HUES64 (cell line): ENCODE measurements at regions not wholly inside any gene's neighbourhood (a gene's known extent, or its start where the extent isn't known, plus 50 kb on each side); places are given as distances from the start of the nearest gene placed in this dataset.
"Not testable (repeated sequence)": the region's sequence is repeated elsewhere in the genome, so short reads cannot be mapped to it uniquely, and the experiment has no call there.

Experiments used
- H3K27ac ChIP-seq: 2 replicates; pipeline ENCODE4 v1.7.0; 2013; ENCODE audit warnings: low read depth, low read length, inconsistent platforms
- H3K27me3 ChIP-seq: 2 replicates; pipeline ENCODE4 v1.6.1; 2013; ENCODE audit warnings: mild to moderate bottlenecking, low read length; ENCODE audit not compliant: insufficient read depth
- H3K36me3 ChIP-seq: 2 replicates; pipeline ENCODE4 v1.6.1; 2013; ENCODE audit warnings: mild to moderate bottlenecking, low read length; ENCODE audit not compliant: insufficient read depth
- H3K4me1 ChIP-seq: 2 replicates; pipeline ENCODE4 v1.6.1; 2013; ENCODE audit warnings: mild to moderate bottlenecking, low read length, moderate library complexity; ENCODE audit not compliant: insufficient read depth
- H3K4me3 ChIP-seq: 2 replicates; pipeline ENCODE4 v1.5.1; 2013; ENCODE audit warnings: mild to moderate bottlenecking, low read length, moderate library complexity
- H3K9ac ChIP-seq: 2 replicates; pipeline ENCODE4 v1.6.1; 2013; ENCODE audit warnings: mild to moderate bottlenecking, low read depth, low read length
- H3K9me3 ChIP-seq: 2 replicates; pipeline ENCODE4 v1.6.1; 2013; ENCODE audit warnings: low read depth, low read length; ENCODE audit not compliant: insufficient read depth
- WGBS: fragments of 150-250, 120-280 bp; methylation state at CpG from one replicate; pipeline ENCODE4 v1.1.7; 2013; ENCODE audit warnings: missing lambda C conversion rate; 5-methylcytosine and 5-hydroxymethylcytosine counted together

DNA sequence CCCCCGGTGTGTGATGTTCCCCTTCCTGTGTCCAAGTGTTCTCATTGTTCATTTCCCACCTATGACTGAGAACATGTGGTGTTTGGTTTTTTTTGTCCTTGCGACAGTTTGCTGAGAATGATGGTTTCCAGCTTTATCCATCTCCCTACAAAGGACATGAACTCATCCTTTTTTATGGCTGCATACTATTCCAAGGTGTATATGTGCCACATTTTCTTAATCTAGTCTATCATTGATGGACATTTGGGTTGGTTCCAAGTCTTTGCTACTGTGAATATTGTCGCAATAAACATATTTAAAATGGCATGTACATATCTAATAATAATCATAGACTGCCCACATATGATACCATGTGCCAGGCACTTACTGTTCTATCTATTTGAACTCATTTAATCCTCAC, 491.0 kb downstream of the MED13L start:
- not testable (repeated sequence) for H3K4me1 ChIP-seq, H3K36me3 ChIP-seq, H3K9me3 ChIP-seq, H3K27me3 ChIP-seq, H3K9ac ChIP-seq, H3K4me3 ChIP-seq, H3K27ac ChIP-seq
- 95% methylated on average over 2 of the region's 3 CpGs for WGBS

DNA sequence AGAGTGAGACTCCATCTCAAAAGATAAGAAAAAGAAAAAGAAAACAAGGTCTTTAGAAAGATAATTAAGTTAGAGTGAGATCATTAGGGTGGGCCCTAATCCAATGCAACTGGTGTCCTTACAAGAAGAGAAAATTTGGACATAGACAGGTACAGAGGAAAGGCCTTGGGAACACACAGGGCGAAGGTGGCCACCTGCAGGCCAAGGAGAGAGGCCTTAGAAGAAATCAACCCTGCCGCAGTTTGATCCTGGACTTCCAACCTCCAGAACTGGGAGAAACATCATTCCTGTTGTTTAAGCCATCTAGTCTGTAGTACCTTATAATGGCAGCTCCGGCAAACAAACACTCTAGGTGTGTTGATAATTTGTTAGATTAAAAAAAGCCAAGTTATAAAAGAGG, 491.9 kb downstream of the MED13L start:
- 96% methylated on average over 3 of the region's 3 CpGs for WGBS
- Histone ChIP-seq H3K4me1 (no peaks in the 10 kb centered on the region), H3K9ac (no peak overlapping the region), H3K27ac (no peak overlapping the region), H3K27me3 (no peaks in the 10 kb centered on the region), H3K9me3 (no peaks in the 10 kb centered on the region), H3K36me3 (no peaks in the 10 kb centered on the region), H3K4me3 (no peak overlapping the region)

DNA sequence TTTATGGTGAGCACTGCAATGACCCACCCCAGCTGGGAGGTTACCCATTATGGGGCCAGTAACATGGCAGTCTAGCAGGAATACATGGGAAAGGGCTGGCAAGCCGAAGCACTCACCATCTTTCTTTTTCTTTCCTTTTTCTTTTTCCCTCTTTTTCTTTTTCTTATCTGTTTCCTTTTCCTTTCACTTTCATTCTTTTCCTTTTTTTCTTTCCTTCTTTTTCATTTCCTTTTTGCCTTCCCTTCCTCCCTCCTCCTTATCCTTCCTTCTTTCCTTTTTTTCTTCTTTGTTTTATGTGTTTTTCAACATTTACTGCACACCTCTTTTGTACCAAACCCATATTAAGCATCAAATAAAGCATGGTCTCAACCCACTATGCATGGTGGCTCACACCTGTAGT, 501.1 kb downstream of the MED13L start:
- H3K27ac ChIP-seq = no peak overlapping the region
- H3K4me3 ChIP-seq = no peak overlapping the region
- no peaks in the 10 kb centered on the region for H3K36me3 ChIP-seq
- no peak overlapping the region for H3K9ac ChIP-seq
- H3K4me1 ChIP-seq = no peaks in the 10 kb centered on the region
- 94% methylated on average over 1 of the region's 1 CpG for WGBS
- no peaks in the 10 kb centered on the region for H3K27me3 ChIP-seq
- no peaks in the 10 kb centered on the region for H3K9me3 ChIP-seq

DNA sequence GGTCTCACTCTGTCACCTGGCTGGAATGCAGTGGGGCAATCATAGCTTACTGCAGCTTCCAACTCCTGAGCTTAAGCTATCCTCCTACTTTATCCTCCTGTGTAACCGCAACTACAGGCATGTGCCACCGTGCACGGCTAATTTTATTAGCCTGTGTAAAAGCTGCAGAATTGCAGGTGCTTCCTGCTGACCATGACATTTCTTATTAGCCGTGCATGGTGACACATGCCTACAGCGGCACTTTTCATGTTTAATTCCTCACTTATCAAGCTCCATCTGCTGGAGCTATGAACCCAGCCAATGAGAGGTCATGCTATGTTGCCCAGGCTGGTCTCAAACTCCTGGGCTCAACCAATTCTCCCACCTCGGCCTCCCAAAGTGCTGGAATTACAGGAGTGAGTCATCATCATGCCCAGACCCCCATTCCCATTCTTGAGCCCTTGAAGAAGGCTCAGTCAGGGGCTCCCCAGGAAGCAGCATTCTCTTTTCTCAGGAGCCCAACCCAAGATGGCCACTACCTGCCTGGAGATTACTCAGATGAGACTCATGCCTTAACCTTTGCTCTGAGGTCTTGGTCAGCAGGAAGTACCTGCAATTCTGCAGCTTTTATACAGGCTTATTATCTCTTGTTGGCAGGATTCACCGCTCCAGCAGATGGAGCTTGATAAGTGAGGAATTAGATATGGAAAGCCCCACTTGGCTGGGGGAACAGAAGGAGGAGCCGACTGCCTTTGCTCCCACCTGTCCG, 503.2 kb downstream of the MED13L start:
- Histone ChIP-seq H3K9ac (no peak overlapping the region), H3K27ac (no peak overlapping the region), H3K27me3 (no peaks in the 10 kb centered on the region), H3K4me3 (no peak overlapping the region), H3K36me3 (no peaks in the 10 kb centered on the region), H3K4me1 (no peaks in the 10 kb centered on the region), H3K9me3 (no peaks in the 10 kb centered on the region)
- WGBS = 92% methylated on average over 9 of the region's 9 CpGs

DNA sequence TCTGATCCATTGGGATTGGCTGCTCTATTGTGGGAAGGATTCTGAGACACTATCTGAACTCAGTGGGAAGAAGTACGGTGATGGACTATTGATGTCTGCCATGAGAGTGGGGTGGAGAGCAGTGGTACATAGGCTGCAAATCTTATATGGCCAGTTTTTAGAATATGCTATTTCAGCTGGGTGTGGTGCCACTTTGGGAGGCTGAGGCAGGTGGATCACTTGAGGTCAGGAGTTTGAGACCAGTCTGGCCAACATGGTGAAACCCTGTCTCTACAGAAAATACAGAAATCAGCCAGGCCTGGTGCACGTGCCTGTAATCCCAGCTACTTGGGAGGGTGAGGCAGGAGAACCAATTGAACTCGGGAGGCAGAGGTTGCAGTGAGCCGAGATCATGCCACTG, 505.9 kb downstream of the MED13L start:
- Histone ChIP-seq H3K4me3 (no peak overlapping the region), H3K27me3 (no peaks in the 10 kb centered on the region), H3K36me3 (no peaks in the 10 kb centered on the region), H3K27ac (no peak overlapping the region), H3K9ac (no peak overlapping the region), H3K9me3 (no peaks in the 10 kb centered on the region), H3K4me1 (no peaks in the 10 kb centered on the region)
- 90% methylated on average over 4 of the region's 4 CpGs for WGBS

DNA sequence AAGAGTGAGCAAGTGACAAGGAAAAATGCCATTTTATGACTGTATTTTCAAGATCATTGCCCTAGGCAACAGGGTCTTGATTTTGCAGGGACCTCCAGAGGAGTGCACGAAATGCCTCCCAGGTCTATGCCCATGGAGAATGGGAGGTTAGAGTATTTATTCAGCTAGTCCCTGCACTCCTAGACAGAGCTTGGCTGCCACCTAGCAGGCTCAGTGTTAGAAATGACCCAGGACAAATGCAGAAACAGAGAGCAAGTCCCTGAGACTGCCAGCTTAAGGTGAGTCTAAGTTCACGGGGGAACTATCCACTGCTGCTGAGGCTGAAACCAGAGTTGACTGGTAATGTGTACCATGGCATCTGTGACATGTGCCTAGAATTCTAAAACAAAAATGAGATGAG, 506.4 kb downstream of the MED13L start:
- no peak overlapping the region for H3K4me3 ChIP-seq
- no peaks in the 10 kb centered on the region for H3K27me3 ChIP-seq
- H3K9me3 ChIP-seq = no peaks in the 10 kb centered on the region
- H3K27ac ChIP-seq = no peak overlapping the region
- no peaks in the 10 kb centered on the region for H3K36me3 ChIP-seq
- H3K9ac ChIP-seq = no peak overlapping the region
- no peaks in the 10 kb centered on the region for H3K4me1 ChIP-seq
- WGBS = 79% methylated on average over 2 of the region's 2 CpGs

DNA sequence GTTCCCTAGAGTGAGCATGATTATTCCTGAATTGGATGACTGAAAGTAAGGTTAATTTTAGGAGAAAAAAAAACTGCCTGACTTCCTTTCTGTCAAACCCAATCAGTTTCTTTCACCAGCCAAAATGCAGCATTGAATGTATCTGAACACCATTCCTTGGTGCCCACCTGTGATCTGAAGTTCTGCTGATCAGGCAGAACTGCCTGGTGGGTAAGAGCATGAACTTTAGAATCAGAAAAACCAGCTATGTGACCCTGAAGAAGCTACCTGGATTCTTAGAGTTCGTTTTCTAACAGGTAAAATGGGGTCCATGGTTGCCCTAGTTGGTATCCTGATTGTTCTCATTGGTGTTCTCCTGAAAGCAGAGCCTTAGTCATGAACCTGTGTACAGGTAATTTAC, 506.9 kb downstream of the MED13L start:
- H3K27me3 ChIP-seq = no peaks in the 10 kb centered on the region
- H3K36me3 ChIP-seq = no peaks in the 10 kb centered on the region
- WGBS = 74% methylated on average over 1 of the region's 1 CpG
- no peak overlapping the region for H3K27ac ChIP-seq
- no peaks in the 10 kb centered on the region for H3K4me1 ChIP-seq
- H3K4me3 ChIP-seq = no peak overlapping the region
- H3K9ac ChIP-seq = no peak overlapping the region
- no peaks in the 10 kb centered on the region for H3K9me3 ChIP-seq

DNA sequence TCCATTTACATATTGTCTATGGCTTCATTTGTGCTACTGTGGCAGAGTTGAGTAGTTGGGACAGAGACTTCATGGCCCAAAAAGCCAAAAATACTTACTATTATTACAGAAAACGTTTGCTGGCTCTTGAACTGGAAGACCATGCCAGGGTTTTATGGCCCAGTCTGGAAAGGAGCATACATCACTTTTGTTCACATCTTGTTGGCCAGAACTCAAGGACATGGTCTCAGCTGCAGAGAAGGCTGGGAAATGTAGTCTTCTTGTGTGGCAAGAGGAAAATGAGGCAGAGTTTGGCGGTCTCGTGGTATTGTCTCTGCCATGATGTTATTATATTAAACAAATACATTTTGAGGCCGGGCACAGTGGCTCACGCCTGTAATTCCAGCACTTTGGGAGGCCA, 509.6 kb downstream of the MED13L start:
- H3K9ac ChIP-seq = no peak overlapping the region
- no peak overlapping the region for H3K27ac ChIP-seq
- 76% methylated on average over 4 of the region's 5 CpGs for WGBS
- H3K36me3 ChIP-seq = no peaks in the 10 kb centered on the region
- H3K4me3 ChIP-seq = no peak overlapping the region
- no peaks in the 10 kb centered on the region for H3K27me3 ChIP-seq
- H3K4me1 ChIP-seq = no peaks in the 10 kb centered on the region
- H3K9me3 ChIP-seq = no peaks in the 10 kb centered on the region

DNA sequence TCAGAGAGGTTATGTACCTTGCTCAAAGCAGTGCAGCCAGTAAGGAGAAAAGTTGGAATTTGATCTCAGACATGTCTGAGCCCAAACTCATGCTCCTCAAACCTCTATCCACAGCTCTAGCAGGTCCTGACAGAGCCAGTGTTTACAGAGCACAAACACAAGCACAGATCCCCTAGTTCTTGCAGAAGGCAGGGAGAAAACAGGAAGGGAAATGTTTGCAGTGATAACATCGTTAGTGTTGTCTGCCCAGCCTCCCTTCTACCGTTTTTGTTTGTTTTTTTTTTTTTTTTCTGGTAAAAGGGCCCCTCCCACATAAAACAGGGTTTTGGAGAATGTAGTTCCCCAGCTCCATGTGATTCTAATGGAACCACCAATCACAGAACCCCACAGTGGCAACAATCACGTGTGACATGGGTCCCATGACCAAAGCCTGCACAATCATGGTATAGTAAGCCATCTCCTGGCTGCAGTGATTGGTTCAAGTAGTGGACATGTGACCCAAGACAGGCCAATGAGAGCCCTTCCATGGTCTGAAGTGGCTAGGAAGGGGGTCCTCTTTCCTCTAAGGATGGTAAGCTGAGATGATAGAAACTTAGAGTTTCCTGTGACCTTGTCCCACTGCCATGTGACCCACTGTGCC, 513.4 kb downstream of the MED13L start:
- Histone ChIP-seq H3K27ac (no peak overlapping the region), H3K9ac (no peak overlapping the region), H3K4me1 (peaks cover 3% of the 10 kb centered on the region), H3K36me3 (no peaks in the 10 kb centered on the region), H3K9me3 (no peaks in the 10 kb centered on the region), H3K27me3 (no peaks in the 10 kb centered on the region), H3K4me3 (no peak overlapping the region)
- 84% methylated on average over 2 of the region's 3 CpGs for WGBS

DNA sequence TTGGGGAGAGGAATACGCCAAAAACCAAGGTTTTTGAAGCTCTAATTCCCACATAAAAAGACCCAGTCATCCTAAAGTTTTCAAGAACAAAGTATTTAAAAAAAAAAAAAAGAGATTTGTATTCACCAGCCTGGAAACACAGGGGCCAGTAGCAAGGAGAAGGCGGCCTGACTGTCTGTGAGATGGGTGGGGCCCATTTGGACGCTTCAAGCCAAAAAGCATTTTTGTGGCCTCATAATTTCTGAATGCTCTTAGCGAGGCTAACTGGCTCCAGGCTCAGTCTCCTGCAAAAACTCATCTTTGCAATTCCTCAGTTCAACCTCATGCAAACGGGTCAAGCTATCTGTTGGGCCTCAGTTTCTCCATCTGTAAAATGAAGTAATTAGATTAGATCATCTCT, 514.1 kb downstream of the MED13L start:
- Histone ChIP-seq H3K9ac (no peak overlapping the region), H3K9me3 (no peaks in the 10 kb centered on the region), H3K4me3 (no peak overlapping the region), H3K4me1 (peaks cover 10% of the 10 kb centered on the region), H3K36me3 (no peaks in the 10 kb centered on the region), H3K27me3 (no peaks in the 10 kb centered on the region), H3K27ac (no peak overlapping the region)
- WGBS = 90% methylated on average over 4 of the region's 5 CpGs

DNA sequence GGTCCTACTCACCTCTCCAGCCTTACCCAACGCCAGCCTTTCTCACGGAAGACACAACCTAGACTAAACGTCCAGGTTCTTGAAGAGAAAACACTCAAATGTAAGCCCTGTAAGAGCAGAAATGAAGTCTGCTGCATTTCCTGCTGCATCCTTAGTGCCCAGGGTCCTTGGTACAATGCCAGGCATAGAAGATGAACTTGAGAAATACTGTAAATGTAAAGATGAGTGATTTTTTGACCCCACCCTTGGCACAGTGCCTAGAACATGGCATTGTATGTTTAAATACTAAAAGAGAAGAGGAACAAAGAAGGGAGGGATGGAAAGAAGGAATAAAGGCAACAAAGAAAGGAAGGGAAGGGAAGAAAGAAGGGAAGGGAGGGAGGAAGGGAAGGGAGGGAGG, 514.6 kb downstream of the MED13L start:
- Histone ChIP-seq H3K9ac (no peak overlapping the region), H3K4me3 (no peak overlapping the region), H3K27ac (no peak overlapping the region), H3K4me1 (peaks cover 14% of the 10 kb centered on the region), H3K27me3 (no peaks in the 10 kb centered on the region; the same call in 1 of the 2 replicates), H3K9me3 (no peaks in the 10 kb centered on the region), H3K36me3 (no peaks in the 10 kb centered on the region)
- 92% methylated on average over 3 of the region's 3 CpGs for WGBS
